Neural progenitor cell (in vitro differentiated cells): ENCODE measurements at regions not wholly inside any gene's neighbourhood (a gene's known extent, or its start where the extent isn't known, plus 50 kb on each side); places are given as distances from the start of the nearest gene placed in this dataset.
A peak's percentile ranks its signal among the peaks of the same experiment; 100 is the strongest.

ENCODE experiments used
- DNase-seq: peaks from one replicate; pipeline ENCODE4 v3.0.0-alpha.2; 2016; ENCODE audit warnings: low spot score
- H2AFZ ChIP-seq: fragments of 200-600 bp; sonication (generic); replicated peaks from 2 replicates; pipeline ENCODE4 v1.6.1; 2016; ENCODE audit warnings: antibody characterized with exemption
- H3F3A ChIP-seq: fragments of 200-600 bp; sonication (generic); 2 replicates; pipeline ENCODE4 v1.6.1; 2016; ENCODE audit warnings: antibody characterized with exemption, low read depth
- H3K27ac ChIP-seq: fragments of 200-600 bp; sonication (generic); 2 replicates; pipeline ENCODE4 v1.5.1; 2016; ENCODE audit warnings: mild to moderate bottlenecking
- H3K27me3 ChIP-seq: fragments of 200-600 bp; sonication (generic); 2 replicates; pipeline ENCODE4 v1.6.1; 2016; ENCODE audit warnings: mild to moderate bottlenecking, moderate library complexity
- H3K36me3 ChIP-seq: fragments of 200-600 bp; sonication (generic); 2 replicates; pipeline ENCODE4 v1.5.1; 2016
- H3K4me1 ChIP-seq: fragments of 200-600 bp; sonication (generic); 2 replicates; pipeline ENCODE4 v1.6.1; 2016; ENCODE audit warnings: mixed run types
- H3K4me2 ChIP-seq: fragments of 200-600 bp; sonication (generic); 2 replicates; pipeline ENCODE4 v1.6.1; 2016
- H3K4me3 ChIP-seq: fragments of 200-600 bp; sonication (generic); 2 replicates; pipeline ENCODE4 v1.5.1; 2016
- H3K79me2 ChIP-seq: fragments of 200-600 bp; sonication (generic); 2 replicates; pipeline ENCODE4 v1.6.1; 2016; ENCODE audit warnings: low read depth
- H3K9ac ChIP-seq: fragments of 200-600 bp; sonication (generic); 2 replicates; pipeline ENCODE4 v1.6.1; 2016
- H3K9me3 ChIP-seq: fragments of 200-600 bp; sonication (generic); 2 replicates; pipeline ENCODE4 v1.5.1; 2016; ENCODE audit warnings: low read depth
- H4K20me1 ChIP-seq: fragments of 200-600 bp; sonication (generic); 2 replicates; pipeline ENCODE4 v1.6.1; 2016; ENCODE audit warnings: low read depth
- H3K27ac Mint-ChIP-seq: 3 replicates; pipeline ENCODE4 v1.8.0; 2021; ENCODE audit warnings: mixed read lengths
- H3K27me3 Mint-ChIP-seq: 2 replicates; pipeline ENCODE4 v1.8.0; 2022; ENCODE audit warnings: low read depth, mild to moderate bottlenecking, inconsistent platforms, moderate library complexity, mixed read lengths; ENCODE audit not compliant: insufficient read depth
- H3K36me3 Mint-ChIP-seq: 3 replicates; pipeline ENCODE4 v1.8.0; 2021; ENCODE audit warnings: mixed read lengths
- H3K4me1 Mint-ChIP-seq: 3 replicates; pipeline ENCODE4 v1.8.0; 2021; ENCODE audit warnings: mixed read lengths
- H3K4me3 Mint-ChIP-seq: 3 replicates; pipeline ENCODE4 v1.8.0; 2021; ENCODE audit warnings: mild to moderate bottlenecking, moderate library complexity, mixed read lengths
- H3K9me3 Mint-ChIP-seq: 3 replicates; pipeline ENCODE4 v1.8.0; 2020; ENCODE audit warnings: mixed read lengths
- CTCF ChIP-seq: fragments of 200-600 bp; sonication (generic); IDR thresholded peaks from 2 replicates; pipeline ENCODE4 v1.5.1; 2017; ENCODE audit warnings: antibody characterized with exemption, mild to moderate bottlenecking
- EZH2 ChIP-seq: fragments of 200-600 bp; sonication (generic); IDR thresholded peaks from 2 replicates; pipeline ENCODE4 v1.6.1; 2017; ENCODE audit warnings: antibody characterized with exemption, mild to moderate bottlenecking, moderate library complexity
- EZH2phosphoT487 ChIP-seq: fragments of 200-600 bp; sonication (generic); IDR thresholded peaks from 2 replicates; pipeline ENCODE4 v1.6.1; 2017; ENCODE audit warnings: antibody characterized with exemption

GRCh38 chr15:61447981-61448380, 218.9 kb upstream of the RORA start:
- H2AFZ ChIP-seq, result no peak overlapping the region
- H3K4me1 Mint-ChIP-seq, result peaks cover 4% of the 10 kb centered on the region
- no peak overlapping the region for H3K27ac Mint-ChIP-seq
- no peak for DNase-seq
- no peak overlapping the region for H3K4me3 ChIP-seq
- H3K27me3 Mint-ChIP-seq, result peaks cover 2% of the 10 kb centered on the region
- H3K9me3 Mint-ChIP-seq, result no peaks in the 10 kb centered on the region
- no peak for TF ChIP-seq EZH2phosphoT487
- TF ChIP-seq CTCF, result no peak
- TF ChIP-seq EZH2, result no peak
- H3K4me3 Mint-ChIP-seq, result no peak overlapping the region
- no peaks in the 10 kb centered on the region for H3K27me3 ChIP-seq
- no peaks in the 10 kb centered on the region for H3K9me3 ChIP-seq
- H3F3A ChIP-seq, result no peaks in the 10 kb centered on the region
- H4K20me1 ChIP-seq, result no peaks in the 10 kb centered on the region
- H3K36me3 Mint-ChIP-seq, result no peaks in the 10 kb centered on the region
- H3K36me3 ChIP-seq, result no peaks in the 10 kb centered on the region
- no peak overlapping the region for H3K27ac ChIP-seq
- H3K4me2 ChIP-seq, result no peak overlapping the region
- no peaks in the 10 kb centered on the region for H3K4me1 ChIP-seq
- no peak overlapping the region for H3K9ac ChIP-seq
- H3K79me2 ChIP-seq, result no peaks in the 10 kb centered on the region

GRCh38 chr15:61444585-61444984, 215.5 kb upstream of the RORA start:
- no peak overlapping the region for H3K4me2 ChIP-seq
- no peaks in the 10 kb centered on the region for H3K36me3 Mint-ChIP-seq
- H3K9me3 Mint-ChIP-seq, result no peaks in the 10 kb centered on the region

GRCh38 chr15:61442821-61443220, 213.7 kb upstream of the RORA start:
- DNase-seq, result no peak
- Histone ChIP-seq H3K9me3 (no peaks in the 10 kb centered on the region), H3K4me3 (no peak overlapping the region), H3K4me1 (peaks cover under 1% of the 10 kb centered on the region), H3K27ac (no peak overlapping the region), H3K79me2 (no peaks in the 10 kb centered on the region), H3K36me3 (no peaks in the 10 kb centered on the region), H4K20me1 (no peaks in the 10 kb centered on the region), H3K4me2 (no peak overlapping the region), H3F3A (no peaks in the 10 kb centered on the region), H3K27me3 (no peaks in the 10 kb centered on the region), H3K9ac (no peak overlapping the region), H2AFZ (no peak overlapping the region)
- Mint-ChIP-seq H3K9me3 (no peaks in the 10 kb centered on the region), H3K27ac (no peak overlapping the region), H3K27me3 (peaks cover 2% of the 10 kb centered on the region), H3K4me3 (no peak overlapping the region), H3K36me3 (no peaks in the 10 kb centered on the region), H3K4me1 (no peaks in the 10 kb centered on the region)
- TF ChIP-seq EZH2, result no peak
- no peak for TF ChIP-seq CTCF
- TF ChIP-seq EZH2phosphoT487, result no peak

More at GRCh38 chr15:61444585-61444984, 215.5 kb upstream of the RORA start:
- H3K27me3 Mint-ChIP-seq, result peaks cover 2% of the 10 kb centered on the region
- Histone ChIP-seq H3K27ac (no peak overlapping the region), H3K9me3 (no peaks in the 10 kb centered on the region), H3K4me1 (no peaks in the 10 kb centered on the region), H2AFZ (peak overlapping the region; percentile 18), H3K4me3 (no peak overlapping the region), H3F3A (no peaks in the 10 kb centered on the region), H4K20me1 (no peaks in the 10 kb centered on the region), H3K79me2 (no peaks in the 10 kb centered on the region), H3K36me3 (no peaks in the 10 kb centered on the region), H3K9ac (no peak overlapping the region), H3K27me3 (no peaks in the 10 kb centered on the region)
- no peak overlapping the region for H3K27ac Mint-ChIP-seq
- H3K4me1 Mint-ChIP-seq, result peaks cover 4% of the 10 kb centered on the region
- no peak for DNase-seq
- TF ChIP-seq EZH2, result no peak
- no peak for TF ChIP-seq CTCF
- no peak for TF ChIP-seq EZH2phosphoT487
- H3K4me3 Mint-ChIP-seq, result no peak overlapping the region
